NCI-H187 treated with DMSO at 0.1 percent for 48 hours (cell line): ENCODE measurements at regions not wholly inside any gene's neighbourhood (a gene's known extent, or its start where the extent isn't known, plus 50 kb on each side); places are given as distances from the start of the nearest gene placed in this dataset.

Experiments
- DNase-seq: peaks from one replicate; lab custom pipeline; 2025; lab: John Stamatoyannopoulos, UW

DNA sequence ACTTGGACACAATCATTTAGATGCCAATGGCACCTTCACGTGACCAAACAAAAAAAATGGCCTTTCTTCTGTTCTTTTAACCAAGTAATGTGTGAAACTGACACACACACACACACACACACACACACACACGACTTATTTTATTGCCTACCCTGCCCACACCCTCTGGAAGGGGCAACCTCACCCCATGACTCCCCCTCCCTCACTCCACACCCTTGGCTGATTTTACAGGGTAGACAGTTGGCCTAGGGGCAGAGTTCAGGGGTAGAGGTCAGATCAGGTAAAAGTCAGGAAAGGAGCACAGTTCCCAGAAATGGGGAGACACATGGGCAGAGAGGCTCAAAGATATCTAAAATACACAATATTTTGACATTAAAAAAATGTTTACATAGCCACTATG, 144.8 kb upstream of the GJB5 start:
- DNase-seq, result no peak

DNA sequence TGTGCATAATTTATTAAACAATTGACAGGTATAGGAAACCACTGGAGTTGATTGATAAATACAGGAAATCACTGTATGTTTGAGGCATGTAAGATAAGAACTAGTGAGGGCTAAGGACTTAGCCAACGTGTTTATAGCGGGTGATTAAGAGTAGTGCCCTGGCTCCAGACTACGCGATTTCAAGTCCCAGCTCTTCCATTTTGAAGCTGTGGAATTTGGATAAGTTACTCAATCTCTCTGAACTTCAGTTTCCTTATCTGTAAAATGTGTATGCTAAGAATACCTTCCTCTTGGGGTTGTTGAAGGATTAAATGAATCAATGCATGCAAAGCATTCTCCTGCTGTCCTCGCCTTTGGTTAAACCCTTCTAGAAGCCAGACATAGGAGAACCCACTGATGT, 143.3 kb upstream of the GJB5 start:
- no peak for DNase-seq

DNA sequence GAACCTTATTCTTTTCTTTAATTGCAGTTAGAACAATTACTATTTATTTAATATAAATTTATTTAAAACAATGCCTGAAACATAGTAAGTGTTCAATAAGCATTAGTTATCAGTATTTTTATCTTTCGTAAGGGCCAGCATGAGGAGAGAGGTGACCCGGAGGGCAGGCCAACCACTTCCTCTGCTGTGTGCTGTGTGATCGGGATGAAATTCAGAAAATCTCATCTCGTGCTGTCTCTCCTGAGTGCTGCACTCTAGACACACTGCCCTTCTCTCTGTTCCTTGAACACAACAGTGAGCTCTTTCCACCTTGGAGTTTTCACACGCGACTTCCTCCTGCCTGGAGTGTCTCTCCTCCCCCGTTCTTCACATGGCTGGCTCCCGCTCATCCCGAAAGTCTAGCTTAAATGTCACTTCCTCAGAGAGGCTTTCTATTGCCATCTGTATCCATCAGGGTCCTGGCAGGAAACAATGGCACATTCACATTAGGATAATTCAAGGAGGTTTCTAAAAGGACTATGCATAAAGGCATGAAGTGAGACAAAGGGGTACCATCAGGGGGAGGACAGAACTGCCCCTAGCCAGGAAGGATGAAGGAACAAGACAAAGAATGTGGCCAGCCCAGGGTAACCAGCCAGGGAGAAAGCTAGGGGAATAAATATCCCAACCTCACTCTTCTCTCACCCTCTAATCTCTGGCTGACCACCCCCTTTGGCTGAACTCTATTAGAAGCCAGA, 142.6 kb upstream of the GJB5 start:
- no peak for DNase-seq

DNA sequence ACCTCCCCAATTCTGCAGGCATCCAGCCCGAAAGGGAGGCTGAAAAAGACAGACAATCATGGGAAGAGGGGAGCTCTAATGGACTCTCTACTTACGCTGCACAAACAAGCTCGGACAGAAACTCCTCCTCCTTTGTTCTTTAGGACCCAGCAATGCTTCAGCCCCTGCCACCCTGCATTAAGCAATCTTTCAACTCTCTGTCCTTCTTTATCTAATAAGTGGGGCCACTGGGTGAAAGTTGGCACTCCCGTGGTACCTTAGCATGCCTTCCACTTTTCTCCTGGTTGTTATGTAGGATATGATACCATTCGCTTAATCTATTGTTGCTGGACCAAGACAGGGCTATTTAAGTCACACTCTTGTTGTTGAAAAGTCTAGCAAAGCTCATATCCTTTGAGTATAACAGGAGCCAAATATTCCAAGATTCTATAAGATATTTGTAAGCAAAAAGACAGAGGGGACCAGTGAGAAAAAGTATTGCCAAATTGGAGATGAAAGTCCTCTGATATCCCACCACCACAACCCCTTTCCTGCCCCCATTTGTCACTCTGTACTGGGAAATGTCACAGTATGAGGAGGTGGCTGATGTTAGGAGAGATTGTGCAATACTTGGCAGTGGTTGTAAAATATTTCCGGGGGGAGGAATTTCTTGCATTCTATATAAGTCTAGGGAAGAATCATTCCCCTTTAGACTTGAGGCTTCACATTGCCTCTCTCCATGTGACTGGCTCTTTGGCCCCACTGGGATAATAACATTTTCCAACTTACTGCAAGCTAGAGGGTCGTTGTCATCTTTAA, 137.3 kb upstream of the GJB5 start:
- DNase-seq, result no peak

DNA sequence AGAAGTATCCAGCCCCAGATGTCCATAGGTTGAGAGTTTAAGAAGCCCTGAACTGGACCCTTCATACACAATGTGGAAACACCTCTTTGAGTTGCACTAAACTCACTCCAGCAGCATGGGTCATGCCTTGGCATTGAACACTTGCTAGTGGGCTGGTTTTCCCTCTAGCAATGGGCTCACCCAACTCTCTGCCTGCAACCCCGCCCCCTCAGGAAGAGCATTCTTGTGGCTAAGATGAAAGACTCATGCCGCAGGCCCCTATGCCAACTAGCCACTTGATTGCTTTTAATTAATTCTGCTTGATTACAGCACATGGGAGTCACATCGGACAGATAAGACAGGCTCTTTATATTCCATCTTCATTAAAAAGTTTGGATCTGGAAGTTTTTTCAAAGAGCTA, 136.5 kb upstream of the GJB5 start:
- DNase-seq, result no peak

DNA sequence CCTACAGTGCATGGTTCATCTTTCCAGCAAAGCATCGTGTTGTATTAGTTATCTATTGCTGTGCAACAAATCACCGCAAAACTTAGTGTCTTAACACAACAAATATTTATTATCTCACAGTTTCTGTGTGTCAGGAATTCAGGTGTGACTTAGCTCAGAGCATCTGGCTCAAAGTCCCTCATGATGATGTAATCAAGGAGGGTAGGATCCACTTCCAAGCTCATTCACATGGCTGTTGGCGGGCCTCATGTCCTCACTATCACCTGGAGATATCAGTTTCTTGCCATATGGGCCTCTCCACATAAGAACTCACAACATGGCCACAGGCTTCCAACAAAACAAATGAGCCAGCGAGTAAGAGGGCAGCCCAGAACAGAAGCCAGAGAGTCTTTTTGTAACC, 135.6 kb upstream of the GJB5 start:
- no peak for DNase-seq

DNA sequence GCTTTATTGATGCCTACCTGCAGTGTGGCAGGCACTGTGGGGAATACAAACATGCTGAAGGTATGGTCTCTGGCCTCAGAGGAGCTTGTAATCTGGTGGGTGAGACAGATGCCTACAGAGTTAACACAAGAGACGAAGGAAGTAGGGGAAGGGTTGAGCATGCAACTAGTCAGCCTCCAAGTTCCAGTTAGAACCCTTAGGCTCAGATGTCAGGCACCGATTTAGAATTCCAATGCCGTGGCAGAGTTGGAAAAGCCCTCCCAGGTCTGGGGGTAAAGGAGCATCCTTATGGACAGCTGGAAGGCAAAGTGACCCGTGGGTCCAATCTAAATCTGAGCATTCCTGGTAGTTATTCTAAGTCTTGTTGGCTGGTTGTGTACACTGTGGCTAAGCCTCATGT, 132.9 kb upstream of the GJB5 start:
- no peak for DNase-seq

DNA sequence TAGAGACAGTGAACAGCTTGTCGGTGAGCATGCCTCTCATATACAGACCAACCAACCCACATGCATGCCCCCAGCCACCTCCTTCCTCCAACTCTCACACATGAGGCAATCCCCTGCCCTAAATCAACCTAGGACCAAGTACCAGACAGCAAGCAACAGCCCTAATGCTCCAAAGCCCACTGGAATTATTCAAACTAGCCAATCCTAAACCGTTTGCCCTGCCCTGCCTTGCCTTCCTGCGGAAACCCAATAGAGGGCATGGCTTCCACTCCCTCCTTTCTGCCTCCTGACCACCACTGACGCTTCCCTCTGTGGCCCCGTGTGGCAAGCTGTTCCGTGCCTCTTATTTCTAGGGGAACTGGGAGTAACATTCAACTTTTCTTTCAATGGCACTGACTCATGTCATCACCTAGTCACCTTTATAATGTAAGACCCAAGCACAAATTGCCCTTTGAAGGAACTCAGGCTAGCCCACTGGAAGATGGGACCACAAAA, 129.3 kb upstream of the GJB5 start:
- DNase-seq, result no peak

DNA sequence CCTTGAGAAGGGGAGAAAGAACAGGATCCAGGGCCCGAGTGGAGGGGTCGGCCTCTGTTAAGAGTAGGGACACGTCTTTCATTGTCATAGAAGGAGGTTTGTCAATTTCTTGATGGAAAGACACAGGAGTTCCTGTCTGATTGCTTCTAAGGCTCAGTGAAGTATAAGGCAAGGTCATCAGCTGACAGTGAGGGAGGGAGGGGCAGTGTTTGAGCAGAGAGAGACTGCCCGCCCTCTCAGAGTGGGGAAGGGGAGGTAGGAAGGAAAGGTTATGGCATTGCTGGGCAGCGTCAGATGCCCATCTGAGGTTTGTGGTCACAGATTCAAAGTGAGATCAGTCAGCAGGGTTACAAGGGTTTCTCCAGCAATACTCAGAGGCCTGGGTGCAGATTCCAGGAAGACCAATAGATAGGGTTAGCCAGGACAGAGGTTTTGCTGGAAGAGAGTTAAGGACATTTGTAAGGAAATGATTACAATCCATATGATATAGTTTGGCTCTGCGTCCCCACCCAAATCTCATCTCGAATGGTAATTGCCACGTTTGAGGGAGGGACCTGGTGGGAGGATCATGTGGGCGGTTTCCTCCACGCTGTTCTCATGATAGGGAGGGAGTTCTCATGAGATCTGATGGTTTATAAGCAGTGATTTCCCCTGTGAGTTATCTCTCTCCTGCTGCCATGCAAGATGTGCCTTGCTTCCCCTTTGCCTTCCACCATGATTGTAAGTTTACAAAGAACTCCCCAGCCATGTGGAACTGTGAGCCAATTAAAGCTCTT, 127.2 kb upstream of the GJB5 start:
- no peak for DNase-seq

DNA sequence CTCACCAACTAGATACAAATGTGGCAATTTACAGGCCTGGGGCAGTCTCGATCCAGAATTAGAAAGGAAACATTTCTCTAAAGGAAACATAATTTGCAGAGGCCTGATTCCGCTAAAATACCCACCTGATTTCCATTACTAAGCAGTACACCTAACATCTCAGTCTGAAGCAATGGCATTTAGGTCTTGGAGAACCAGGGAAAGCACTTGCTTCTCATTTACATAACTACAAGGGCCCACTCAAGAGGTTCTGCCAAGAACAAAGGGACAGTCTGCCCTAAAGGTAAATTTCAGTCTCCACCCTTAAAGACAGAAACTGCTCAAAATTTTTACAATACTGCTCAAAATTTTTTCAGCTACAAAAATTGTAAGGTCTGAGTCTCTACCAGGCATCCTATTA, 123.7 kb upstream of the GJB5 start:
- no peak for DNase-seq

DNA sequence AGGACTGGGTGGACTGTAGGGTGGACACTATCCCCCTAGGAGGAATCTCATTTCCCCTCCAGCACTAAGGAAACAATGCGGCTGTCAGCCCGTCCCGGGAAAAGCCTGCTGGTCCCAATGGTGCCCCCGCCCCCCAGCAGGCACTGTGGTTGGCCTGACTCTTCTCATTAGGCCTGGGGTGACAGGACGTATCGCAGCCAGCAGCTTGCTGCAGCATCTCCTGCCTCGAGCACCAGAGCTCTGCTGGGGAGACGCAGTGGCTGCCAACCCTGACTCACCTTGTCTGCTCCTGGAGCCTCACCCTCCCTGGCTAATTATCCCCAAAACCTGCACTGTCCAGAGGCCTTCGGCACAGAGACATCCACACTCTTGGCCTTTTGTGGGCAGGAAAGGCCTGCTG, 115.1 kb upstream of the GJB5 start:
- DNase-seq, result no peak

DNA sequence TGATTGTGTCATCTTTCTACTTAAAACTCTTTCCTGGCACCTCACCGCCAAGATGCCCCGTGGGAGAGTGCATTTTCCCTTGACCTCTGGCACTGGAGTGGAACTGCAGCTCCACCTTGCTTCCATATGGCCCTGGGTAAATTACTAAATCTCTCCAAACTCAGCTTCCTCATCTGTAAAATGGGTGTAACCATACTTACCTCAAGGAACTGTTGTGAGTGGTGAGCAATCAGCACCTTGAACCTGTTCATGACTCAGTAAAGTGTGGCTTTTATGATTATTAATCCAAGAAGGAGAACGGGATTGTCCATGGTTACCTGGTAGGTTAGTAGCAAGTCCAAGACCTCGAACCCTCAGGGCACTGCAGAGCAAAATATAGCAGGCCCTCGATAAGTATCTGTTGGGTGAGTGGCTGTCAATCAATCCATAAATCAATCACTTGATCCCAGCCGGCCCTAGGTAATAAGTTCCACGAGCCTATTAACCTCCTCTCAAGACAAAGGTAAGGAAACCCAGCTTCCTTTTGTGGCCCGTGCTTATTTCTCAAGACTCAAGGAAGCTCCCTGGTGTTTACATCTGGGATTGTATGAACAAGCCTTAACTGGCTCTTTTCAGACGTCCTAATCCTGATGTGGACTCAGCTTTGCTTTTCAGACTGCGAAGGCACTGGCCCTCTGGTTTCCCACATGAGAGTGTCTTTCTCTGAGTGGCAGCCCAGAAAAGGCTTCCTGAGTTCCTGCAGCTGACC, 114.0 kb upstream of the GJB5 start:
- DNase-seq, result no peak

DNA sequence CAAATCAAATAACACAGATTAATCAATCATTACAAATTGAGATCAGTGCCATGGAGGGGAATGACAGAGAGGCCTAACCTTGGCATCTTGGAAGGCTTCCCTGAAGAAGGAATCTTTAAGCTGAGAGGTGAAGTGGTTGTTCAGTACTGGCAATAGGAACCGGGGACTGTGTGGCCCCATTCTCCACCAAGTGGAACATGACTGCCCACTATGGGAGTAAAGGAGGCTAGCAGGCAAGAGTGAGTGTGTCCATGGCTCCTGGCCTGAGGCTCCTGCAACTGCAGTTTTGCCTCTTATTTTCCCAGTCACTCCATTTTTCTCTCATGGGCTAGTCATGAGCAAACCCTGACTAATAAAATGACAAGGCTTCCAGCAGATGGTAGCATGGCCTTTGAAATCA, 112.2 kb upstream of the GJB5 start:
- no peak for DNase-seq

DNA sequence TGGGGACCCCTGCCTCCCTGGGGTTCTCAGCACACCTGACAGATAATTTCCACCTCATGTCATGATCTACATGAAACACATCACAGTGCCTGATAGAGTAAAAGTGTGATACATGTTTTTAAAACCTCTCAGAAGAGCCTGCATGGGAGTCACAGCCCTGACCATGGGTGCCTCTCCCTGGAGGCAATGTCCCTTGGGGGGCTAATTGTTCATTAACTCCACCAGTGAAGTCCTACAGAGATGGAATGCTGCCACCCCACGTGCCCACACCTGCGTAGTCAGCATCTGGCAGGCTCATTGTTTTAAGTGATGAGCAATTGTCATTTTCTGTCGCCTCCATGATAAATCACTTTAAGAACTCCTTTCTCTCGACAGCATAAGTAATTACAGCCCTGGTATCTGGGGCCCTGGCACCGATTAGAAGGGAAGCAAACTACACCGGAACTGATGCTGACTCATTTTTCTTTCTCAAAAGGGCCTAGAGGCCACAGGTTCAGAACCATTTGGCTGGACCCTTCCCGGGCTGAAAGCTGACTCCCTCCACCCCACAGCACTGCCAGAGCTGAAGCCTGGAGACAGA, 109.6 kb upstream of the GJB5 start:
- no peak for DNase-seq

DNA sequence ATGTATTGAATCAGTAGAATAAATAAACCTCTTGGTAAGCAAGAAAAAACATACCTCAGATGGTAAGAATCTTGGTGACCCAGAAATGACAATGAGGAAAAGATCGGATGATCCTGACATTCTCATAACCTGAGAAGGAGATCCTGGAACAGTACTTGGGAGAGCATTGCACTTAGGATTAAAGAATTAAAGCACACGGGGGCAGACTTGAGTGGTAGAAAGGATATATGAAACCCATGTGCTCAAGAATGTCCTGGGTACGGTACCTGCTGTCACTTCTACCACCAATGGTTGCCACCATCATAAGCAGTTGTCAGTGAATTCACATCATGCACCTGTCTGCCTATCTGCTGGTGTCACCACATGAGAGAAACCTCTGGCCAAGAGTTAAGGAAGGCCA, 108.9 kb upstream of the GJB5 start:
- no peak for DNase-seq

DNA sequence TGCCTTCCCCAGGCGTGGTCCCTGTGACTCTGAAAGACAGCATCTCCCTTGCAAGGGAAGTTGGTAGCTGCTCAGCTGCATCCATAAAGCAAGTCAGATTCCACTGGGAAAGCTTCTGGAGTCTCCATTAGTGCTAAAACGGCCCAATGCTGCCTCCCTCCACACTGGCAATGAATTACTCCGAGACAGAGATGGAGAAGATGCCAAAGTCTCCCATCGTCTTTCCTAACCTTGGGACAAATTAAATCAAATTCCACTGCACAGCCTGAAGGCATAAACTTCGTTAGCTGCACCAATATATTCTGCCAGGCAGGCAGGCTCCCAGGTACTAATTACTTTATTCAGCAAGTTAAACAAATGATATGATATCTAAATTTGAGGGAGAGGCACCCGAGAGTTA, 106.3 kb upstream of the GJB5 start:
- no peak for DNase-seq

DNA sequence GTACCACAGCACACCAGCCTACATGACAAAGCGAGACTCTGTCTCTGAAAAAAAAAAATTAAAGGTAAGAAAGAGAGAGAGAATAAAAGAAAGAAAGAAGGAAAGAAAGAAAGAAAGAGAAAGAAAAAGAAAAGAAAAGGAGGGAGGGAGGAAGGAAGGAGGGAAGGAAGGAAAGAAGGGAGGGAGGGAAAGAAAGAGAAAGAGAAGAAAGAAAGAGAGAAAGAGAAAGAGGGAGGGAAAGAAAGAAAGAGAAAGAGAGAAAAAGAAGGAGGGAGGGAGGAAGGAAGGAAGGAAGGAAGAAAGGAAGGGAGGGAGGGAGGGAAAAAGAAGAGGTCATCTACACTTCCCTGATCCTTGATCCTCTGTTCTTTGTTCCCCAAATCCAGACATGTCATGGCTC, 104.8 kb upstream of the GJB5 start:
- no peak for DNase-seq

DNA sequence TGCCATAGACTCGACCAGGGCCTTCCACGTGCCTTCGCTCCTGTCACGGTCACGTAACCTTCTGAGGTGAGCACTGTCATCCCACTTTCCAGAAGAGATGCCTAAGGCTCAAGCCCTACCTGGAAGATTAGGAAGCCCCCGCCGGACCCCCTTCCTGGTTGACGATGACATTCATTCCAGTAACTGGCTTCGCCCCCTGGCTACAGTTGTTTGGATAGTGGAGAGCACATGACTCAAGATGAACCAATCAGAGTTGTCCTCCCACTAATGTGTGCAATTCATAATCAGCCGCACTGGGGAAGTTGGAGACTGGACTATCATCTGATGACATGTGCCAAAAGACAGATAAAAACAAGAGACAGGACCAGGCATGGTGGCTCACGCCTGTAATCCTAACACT, 104.0 kb upstream of the GJB5 start:
- DNase-seq, result no peak

DNA sequence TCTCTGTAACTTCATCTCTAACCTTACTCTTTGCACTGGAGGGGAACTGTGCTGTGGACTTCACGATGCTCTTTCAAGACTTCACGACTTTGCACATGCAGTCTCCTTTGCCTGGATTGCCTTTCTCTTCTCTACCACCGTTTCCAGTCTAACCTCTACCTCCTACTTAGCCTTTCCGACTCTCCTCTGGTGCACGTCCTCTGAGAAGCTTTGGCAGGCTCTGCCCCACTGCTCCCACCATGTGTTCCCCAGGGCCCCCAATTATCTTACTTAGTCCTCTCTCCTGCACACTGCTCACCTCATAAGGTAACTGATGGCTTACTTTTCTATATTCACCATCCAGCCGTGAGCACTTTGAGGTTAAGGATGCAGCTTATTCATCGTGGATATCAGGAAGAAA, 101.7 kb upstream of the GJB5 start:
- DNase-seq, result no peak

DNA sequence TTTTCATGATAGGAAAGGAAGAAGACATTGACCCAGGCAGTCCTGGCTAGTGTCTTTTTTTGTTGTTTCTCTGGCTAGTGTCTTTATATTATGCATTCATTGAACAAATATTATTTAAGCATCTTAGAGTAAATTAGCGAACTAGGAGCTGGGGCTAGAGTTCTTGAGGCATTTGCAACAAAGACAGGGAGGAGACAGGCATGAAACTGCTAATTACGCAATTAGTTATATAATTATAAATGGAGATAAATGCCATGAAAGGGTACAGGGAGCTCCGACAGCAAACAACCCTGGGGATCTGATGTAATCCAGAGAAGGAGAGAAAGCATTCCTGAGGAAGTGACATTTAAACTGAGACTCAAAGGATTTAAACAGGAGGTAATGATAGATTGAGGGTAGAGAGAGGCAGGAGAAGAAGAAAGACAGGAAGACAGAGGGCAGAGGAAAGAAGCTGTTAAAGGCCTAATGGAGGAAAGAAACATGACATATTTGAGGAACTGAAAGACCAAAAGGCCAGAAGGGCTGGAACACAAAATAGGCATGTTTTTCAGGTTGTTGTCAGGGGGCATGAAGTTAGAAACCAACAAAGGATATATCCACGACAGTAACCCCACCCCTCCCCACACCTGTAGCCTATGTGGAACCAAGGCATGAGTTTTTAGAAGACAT, 99.5 kb upstream of the GJB5 start:
- DNase-seq, result no peak

DNA sequence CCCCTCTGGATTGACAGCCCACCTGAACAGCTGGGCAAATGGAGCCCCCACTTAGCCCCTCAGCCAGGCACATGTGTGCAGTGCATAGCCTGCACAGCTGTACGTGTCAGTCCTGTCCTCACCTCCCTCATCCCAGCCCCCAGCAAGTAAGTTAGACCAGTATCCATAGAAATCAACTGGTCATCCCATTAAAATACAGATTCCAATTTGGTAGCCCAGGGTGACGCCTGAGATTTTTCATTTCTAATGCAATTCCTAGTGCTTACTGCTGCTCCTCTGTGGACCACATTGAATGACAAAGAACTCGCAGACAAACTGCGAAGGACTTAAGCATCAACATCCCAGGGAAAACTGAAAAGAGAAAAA, 99.0 kb upstream of the GJB5 start:
- DNase-seq, result no peak
